GM18507 (cell line): ENCODE measurements at regions not wholly inside any gene's neighbourhood (a gene's known extent, or its start where the extent isn't known, plus 50 kb on each side); places are given as distances from the start of the nearest gene placed in this dataset.
"Not testable (repeated sequence)": the region's sequence is repeated elsewhere in the genome, so short reads cannot be mapped to it uniquely, and the experiment has no call there.

ENCODE experiments used
- DNase-seq: peaks from one replicate; pipeline ENCODE4 v3.0.0; 2011; ENCODE audit warnings: low read depth; ENCODE audit not compliant: insufficient read length; ENCODE audit errors: extremely low spot score
- FAIRE-seq: peaks from 2 replicates; lab custom pipeline; 2011; peaks lifted over from hg19 to GRCh38; lab: Jason Lieb, UNC

DNA sequence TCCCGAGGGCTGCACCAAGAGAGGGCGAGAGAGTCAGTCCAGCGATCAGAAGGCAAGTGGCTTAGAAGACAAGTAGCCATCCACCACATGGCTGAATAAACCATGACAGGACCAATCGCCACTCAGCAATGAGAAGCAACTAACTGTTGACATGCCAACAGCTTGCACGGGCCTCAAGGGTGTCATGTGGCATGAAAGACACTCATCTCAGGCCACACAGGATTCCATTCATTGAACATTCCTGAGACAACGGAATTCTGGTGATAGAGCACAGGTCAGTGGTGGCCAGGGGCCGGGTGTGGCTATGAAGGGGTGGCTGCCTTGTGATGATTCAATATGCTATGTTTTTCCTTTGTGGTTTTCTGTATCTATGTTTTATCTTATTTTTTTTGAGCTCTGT lies 110.6 kb upstream of the CCZ1B start:
- FAIRE-seq, DNase-seq: not testable (repeated sequence)

DNA sequence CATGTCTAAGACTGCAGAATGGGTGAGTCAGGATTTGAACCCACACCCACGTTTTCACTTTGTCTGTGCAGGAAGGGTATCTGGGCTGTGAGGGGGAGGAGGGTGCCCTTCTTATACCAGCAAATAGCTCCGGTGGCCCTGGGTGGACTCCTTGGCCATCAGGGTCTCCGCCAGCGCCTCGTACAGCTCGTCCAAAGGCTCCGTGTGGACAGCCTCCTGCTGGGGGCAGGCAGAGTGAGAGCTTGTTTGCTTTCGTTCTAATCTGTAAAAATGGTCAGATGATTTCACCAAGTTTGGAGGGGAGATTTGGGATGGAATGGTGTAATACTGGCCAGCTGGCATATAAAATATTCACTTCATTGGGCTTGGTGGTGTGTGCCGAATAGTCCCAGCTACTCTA lies 111.7 kb upstream of the CCZ1B start:
- FAIRE-seq, DNase-seq: not testable (repeated sequence)

DNA sequence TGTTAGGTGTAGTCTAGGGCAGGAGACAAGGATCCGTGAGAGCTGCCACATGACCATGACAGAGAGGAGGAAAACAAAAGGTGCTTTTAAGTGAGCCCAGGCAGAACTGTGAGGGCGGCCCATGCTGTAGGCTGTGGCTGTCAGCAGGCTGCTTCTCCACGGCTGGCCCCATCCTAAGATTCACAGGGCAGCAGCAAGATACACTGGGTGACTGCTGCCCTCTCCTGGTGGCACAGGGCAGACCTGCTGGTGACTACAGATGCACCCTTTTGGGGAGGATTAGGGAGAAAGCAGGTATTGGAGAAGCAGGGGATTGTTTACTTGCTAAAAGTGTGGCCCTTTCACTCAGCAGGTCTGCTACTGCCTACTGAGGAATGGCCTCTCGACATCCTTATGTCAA lies 112.2 kb upstream of the CCZ1B start:
- DNase-seq, FAIRE-seq: not testable (repeated sequence)

DNA sequence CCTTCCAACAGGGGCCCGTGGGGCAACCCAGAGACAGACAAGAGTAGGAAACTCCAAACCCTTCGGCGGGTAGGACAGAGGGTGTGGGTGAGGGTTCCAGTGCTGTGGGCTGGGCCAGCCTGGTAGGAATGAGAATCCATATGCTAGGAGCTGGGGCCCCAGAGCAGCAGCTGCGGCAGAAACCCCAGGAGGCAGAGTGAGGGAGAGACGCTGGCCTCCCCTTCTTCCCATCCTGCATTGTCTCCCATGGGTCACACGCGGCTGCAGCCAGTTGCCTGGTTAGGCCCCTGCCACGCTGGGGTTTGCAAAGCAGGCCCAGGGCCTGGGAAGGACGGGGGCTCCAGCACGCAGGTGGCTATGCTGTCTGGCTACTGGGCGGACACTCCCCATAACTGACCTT lies 113.1 kb upstream of the CCZ1B start:
- not testable (repeated sequence) for DNase-seq, FAIRE-seq

DNA sequence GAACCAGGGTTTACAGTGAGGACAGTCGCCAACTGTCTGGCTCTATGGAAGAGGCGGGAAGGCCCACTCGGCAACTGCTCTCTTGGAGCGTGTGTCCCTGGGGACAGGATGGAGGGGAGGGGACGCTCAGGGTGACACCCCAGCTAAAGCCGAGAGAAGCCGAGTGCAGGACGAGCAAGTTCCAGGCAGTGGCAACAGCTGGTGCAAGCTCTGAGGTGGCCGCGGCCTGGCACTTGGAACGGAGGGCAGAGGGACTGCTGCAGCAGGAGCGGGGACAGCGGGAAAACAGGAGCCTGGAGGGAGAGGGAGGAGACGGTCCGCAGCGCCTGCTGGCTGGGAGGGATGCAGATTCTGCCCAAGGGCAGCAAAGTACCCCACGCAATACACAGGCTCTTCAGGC lies 113.8 kb upstream of the CCZ1B start:
- not testable (repeated sequence) for FAIRE-seq, DNase-seq

DNA sequence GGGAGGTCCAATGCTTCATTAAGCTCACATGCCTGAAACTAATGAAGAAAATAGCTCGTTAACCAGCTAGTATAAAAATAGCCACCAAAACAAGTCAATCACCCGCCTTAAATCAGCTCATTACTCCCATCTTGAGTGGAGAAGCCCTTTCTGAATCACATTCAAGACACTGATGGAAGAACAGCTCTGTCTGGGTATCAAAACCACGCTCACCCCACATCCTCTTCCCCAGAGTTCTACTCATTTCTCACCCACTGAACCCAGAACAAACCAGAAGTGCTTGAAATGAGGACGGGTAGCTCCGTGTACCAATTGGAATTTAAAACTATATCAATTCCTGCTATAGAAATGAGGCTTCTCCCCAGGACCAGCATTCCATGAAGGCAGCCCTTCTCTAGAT lies 120.8 kb upstream of the CCZ1B start:
- FAIRE-seq, DNase-seq: not testable (repeated sequence)

DNA sequence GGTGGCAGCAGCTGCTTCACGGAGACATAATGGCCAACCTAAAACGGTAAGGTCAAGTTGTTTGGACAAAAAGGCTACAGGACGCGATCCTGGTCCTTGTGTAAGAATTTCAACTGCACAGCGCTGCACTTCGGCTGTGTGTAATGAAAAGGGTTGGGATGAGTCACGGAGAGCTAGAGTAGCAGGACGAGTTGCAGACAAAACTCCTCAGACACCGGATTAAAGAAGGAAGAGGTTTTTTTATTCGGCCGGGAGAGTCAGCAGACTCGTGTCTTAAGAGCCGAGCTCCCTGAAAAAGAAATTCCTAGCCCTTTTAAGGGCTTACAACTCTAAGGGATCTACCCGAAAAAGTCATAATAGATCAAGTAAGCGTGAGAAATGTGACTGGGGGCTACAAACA lies 124.2 kb upstream of the CCZ1B start:
- not testable (repeated sequence) for FAIRE-seq, DNase-seq

DNA sequence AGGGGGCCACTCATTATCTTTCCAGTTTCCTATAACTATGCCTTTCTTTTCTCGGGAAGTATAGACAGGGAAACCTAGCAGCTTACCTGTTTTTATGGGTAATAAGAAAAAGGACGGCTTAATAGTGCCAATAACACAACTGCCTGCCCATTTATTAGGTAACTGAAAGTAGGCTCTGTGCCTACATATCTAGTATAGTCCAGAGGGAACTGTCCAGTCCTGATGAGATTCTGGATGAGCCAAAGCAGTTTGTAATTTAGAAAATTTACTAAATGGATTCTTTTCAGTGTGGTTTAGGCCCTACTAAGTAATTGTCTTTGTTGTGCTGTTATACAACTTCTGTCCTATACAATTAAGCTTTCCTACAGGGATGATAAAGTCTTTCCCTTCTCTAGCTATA lies 125.5 kb upstream of the CCZ1B start:
- FAIRE-seq, DNase-seq: not testable (repeated sequence)

DNA sequence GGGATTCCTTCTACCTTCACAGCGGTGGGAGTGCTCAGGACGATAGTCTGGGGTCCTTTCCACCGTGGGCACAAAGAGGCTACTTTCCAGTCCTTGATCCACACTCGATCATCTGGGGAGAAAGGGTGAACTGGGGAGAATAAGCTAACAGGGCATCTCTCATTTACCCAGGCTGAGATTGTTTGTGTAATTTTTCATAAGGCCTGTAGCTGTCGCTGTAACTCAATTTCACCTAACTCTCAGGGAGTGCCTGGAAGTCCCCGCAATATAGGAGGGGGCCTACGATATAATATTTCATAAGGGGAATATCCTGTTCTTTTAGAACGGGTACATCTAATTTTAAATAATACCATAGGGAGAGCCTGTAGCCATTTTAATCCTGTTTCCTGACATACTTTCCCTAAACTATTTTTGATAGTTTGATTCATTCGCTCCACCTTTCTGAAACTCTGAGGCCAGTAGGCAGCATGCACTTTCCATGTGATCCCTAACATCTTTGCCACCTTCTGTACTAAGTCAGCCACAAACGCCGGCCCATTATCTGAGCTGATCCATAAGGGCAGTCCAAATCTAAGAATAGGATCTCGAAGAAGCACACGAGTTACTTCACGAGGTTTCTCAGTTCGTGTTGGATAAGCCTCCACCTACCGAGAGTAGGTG lies 127.2 kb upstream of the CCZ1B start:
- not testable (repeated sequence) for FAIRE-seq, DNase-seq

DNA sequence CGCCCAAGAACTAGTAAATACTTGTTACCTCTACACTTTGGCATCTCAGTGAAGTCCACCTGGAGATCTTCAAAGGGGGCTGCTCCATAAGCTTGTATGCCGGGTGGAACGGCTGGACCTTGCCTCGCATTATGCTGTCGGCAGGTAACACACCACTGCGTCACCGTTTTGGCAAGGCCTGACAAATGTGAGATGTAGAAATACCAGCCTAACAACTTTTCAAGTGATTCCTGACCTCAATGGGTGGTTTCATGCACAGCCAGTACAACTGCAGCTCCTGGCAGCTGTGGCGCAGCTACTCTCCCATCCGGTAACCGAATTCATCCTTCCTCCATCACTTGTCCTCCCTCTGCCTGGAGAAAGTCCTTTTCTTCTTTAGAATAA lies 127.7 kb upstream of the CCZ1B start:
- not testable (repeated sequence) for FAIRE-seq, DNase-seq

DNA sequence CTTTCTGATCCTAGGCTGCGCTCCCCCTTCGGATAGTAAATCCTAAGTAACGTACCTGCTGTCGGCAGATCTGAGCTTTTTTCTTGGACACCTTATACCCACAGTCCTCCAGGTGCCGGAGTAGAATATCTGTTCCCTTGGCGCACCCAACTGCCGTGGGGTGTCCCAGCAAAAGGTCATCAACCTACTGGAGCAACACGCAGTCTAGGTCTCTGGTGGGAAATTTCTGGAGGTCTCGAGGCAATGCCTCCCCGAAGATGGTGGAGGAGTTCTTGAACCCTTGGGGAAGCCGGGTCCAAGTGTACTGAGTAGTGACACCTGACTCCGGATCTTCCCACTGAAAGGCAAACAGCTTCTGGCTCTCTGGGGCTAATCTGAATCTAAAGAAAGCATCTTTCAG lies 129.3 kb upstream of the CCZ1B start:
- not testable (repeated sequence) for FAIRE-seq, DNase-seq

DNA sequence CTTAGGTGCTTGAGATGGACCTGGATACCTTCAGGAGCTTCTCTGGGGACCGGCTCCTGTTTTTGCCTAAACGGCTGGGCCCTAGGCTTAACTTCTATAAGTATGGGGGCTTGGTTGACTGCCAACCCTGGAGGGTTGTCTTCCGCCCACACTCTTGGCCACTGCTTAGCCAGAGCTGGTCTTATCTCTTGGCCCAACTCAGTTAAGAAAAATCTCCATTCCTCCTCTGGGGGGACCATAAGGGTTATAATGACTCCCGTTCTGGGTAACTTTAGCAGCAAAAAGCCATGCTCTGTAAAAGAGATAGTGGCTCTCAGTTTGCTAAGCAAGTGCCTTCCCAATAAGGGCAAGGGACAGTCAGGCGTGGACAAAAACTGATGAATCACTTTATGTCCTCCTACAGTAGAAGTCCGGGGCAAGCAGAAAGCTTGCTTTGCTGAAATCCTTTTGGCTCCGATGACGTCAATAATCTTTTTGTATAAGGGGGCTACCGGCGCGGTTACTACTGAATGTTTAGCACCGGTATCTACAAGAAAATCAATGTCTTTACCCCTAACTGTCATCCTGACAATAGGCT lies 130.0 kb upstream of the CCZ1B start:
- not testable (repeated sequence) for FAIRE-seq, DNase-seq

DNA sequence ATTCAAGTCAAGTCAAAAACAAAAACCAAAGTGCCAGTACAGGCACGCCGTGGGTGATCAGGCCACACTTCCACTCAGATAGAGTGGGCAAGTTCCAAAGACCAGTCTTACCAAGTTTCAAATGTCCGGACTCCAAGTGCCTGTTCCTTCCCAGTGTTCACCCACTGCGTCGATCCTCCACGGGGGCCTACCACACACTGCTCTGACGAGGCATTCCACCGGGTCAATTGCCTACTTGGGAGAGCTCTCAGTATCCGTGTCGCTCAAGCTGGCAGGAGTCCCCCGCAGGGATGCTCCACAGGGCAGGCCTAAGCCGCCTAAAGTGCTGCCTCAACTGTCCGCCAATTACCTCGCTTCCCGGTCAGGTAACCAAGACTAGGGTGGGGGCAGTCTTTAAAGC lies 132.3 kb upstream of the CCZ1B start:
- not testable (repeated sequence) for DNase-seq, FAIRE-seq

DNA sequence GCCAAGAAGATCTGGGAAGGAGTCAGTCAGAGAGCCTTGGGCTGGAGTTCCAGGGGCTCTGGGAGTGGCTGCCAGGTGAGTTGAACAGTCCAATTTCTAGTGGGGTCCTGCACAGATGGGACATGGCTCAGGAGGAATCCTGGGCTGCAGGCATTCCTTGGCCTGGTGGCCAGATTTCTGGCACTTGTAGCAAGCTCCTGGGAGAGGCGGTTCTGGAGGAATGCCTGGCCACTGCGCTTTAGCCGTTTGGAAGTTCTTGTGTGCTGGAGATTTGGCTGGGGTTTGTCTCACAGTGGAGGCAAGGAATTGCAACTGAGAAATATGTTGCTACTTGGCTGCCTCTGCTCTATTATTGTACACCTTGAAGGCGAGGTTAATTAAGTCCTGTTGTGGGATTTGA lies 133.9 kb upstream of the CCZ1B start:
- not testable (repeated sequence) for FAIRE-seq, DNase-seq

DNA sequence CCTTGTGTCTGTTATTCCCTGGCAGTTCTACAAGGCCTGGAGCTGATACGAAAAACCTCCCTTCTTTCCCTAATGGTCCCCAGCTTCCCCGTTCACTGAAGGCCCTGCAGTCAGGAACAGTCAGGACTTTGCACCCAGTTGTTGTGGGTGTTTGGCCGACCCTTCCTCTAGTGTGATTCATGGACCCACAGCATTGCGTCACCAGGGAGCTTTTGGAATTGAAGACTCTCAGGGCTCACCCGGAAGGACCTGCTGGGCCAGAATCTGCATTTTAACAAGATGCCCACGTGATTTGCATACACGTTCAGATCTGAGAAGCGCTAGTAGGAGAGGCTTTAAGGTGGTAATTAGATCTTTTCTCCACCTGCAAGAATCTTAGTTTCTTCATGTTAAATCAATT lies 136.8 kb upstream of the CCZ1B start:
- DNase-seq, result not testable (repeated sequence)

DNA sequence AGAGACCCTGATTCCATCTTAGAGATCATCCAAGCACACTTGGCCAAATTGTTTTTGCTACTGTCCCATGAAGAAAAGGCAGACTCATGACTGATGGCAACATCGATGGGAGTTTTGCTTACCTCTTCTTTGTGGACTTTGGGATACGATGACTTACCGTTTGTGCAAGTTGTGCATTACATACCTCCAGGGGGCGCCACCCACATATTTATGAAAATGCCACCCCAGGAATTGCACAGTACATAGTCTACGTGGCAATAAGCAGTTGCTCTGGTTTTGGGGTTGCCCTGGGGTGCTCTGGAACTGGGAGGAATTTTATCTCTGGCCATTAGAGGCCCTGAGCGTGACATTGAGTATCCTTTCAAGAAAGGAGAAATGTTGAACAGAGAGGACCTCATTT lies 139.0 kb upstream of the CCZ1B start:
- not testable (repeated sequence) for DNase-seq
- peak; percentile 9 for FAIRE-seq

More for the DNA sequence above, 136.8 kb upstream of the CCZ1B start:
- not testable (repeated sequence) for FAIRE-seq

DNA sequence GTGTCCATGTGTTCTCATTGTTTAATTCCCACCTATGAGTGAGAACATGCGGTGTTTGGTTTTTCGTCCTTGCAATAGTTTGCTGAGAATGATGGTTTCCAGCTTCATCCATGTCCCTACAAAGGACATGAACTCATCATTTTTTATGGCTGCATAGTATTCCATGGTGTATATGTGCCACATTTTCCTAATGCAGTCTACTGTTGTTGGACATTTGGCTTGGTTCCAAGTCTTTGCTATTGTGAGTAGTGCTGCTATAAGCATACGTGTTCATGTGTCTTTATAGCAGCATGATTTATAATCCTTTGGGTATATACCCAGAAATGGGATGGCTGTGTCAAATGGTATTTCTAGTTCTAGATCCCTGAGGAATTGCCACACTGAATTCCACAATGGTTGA lies 144.1 kb upstream of the CCZ1B start:
- not testable (repeated sequence) for FAIRE-seq

DNA sequence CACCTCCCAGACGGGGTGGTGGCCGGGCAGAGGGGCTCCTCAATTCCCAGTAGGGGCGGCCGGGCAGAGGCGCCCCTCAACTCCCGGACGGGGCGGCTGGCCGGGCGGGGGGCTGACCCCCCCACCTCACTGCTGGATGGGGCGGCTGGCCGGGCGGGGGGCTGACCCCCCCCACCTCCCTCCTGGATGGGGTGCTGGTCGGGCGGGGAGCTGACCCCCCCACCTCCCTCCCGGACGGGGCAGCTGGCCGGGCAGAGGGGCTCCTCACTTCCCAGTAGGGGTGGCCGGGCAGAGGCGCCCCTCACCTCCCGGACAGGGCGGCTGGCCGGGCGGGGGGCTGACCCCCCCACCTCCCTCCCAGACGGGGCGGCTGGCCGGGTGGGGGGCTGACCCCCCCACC lies 148.8 kb upstream of the CCZ1B start:
- FAIRE-seq, DNase-seq: not testable (repeated sequence)

More for the DNA sequence above, 144.1 kb upstream of the CCZ1B start:
- not testable (repeated sequence) for DNase-seq

DNA sequence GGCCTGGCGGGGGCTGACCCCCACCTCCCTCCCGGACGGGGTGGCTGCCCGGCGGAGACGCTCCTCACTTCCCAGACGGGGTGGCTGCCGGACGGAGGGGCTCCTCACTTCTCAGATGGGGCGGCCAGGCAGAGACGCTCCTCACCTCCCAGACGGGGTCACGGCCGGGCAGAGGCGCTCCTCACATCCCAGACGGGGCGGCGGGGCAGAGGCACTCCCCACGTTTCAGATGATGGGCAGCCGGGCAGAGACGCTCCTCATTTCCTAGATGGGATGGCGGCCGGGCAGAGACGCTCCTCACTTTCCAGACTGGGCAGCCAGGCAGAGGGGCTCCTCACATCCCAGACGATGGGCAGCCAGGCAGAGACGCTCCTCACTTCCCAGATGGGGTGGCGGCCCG lies 149.3 kb upstream of the CCZ1B start:
- not testable (repeated sequence) for FAIRE-seq, DNase-seq

DNA sequence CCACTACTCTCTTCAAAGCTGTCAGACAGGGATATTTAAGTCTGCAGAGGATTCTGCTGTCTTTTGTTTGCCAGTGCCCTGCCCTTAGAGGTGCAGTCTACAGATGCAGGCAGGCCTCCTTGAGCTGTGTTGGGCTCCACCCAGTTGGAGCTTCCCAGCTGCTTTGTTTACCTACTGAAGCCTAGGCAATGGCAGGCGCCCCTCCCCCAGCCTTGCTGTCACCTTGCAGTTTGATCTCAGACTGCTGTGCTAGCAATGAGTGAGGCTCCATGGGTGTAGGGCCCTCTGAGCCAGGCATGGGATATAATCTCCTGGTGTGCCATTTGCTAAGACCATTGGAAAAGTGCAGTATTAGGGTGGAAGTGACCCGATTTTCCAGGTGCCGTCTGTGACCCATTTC lies 151.3 kb upstream of the CCZ1B start:
- not testable (repeated sequence) for FAIRE-seq, DNase-seq

DNA sequence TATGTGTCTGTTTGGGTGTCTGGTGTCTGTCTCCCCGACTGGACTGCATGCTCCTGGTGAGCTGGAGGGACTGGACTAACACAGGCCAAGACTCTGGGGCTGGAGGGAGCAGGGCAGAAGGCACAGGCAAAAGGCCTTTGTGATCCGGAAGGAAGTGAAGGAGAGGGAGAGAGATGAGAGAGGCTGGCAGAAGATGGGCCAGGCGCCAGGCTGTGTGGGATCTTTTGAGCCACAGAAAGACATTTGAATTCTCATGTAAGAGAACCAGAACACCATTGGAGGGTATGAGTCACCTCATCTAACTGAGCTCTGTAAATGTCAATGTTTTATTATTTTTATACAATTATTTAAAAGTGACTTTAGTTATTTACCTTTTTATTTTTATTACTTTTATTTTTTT lies 152.3 kb upstream of the CCZ1B start:
- not testable (repeated sequence) for FAIRE-seq

More for the DNA sequence above, 152.3 kb upstream of the CCZ1B start:
- DNase-seq, result not testable (repeated sequence)
